ENCODE measurements at regions not wholly inside any gene's neighbourhood (a gene's known extent, or its start where the extent isn't known, plus 50 kb on each side); places are given as distances from the start of the nearest gene placed in this dataset.

GRCh38 chr2:15864176-15864769 lies 76.1 kb upstream of the MYCN start:
- H3K27me3 ChIP-seq (ENCODE audit: insufficient read depth, low read length), result no peaks in the 10 kb centered on the region
- no CpG with 5 or more reads among the region's 3 CpGs for WGBS (ENCODE audit: extremely low coverage, insufficient coverage, insufficient read length)
- H2BK5ac ChIP-seq (ENCODE audit: low read depth, low read length, poor library complexity), result no peak overlapping the region
- no peak overlapping the region for H2AFZ ChIP-seq (ENCODE audit: insufficient read depth, low read length, poor library complexity)
- no peak overlapping the region for H4K91ac ChIP-seq (ENCODE audit: low read depth, low read length)
- DNase-seq, result no peak
- no peak overlapping the region for H3K18ac ChIP-seq (ENCODE audit: low read length)
- no peak overlapping the region for H4K8ac ChIP-seq (ENCODE audit: low read depth, low read length)
- H2BK120ac ChIP-seq (ENCODE audit: insufficient read depth, low read length, poor library complexity), result no peak overlapping the region
- no peak overlapping the region for H3K27ac ChIP-seq (ENCODE audit: low read depth, low read length)
- H2AK5ac ChIP-seq (ENCODE audit: low read length), result no peak overlapping the region
- H3K4me3 ChIP-seq (ENCODE audit: low read depth, low read length), result no peak overlapping the region
- no peak overlapping the region for H3K14ac ChIP-seq (ENCODE audit: low read length)
- no peaks in the 10 kb centered on the region for H3K9me3 ChIP-seq (ENCODE audit: insufficient read depth, low read depth, low read length)
- H2BK12ac ChIP-seq (ENCODE audit: low read length), result no peak overlapping the region
- H3K4ac ChIP-seq (ENCODE audit: low read depth, low read length), result no peak overlapping the region
- no peak overlapping the region for H3K9ac ChIP-seq (ENCODE audit: low read length)
- no peaks in the 10 kb centered on the region for H3K4me1 ChIP-seq (ENCODE audit: control insufficient read depth in 1 of 2, insufficient read depth in 2 of 2, low read length in 2 of 2)
- H3K79me2 ChIP-seq (ENCODE audit: control insufficient read depth, insufficient read depth, low read length, poor library complexity), result no peaks in the 10 kb centered on the region
- no peak overlapping the region for H3K23ac ChIP-seq (ENCODE audit: low read length)
- H3K36me3 ChIP-seq (ENCODE audit: control insufficient read depth in 1 of 2, insufficient read depth in 2 of 2, low read length in 2 of 2), result no peaks in the 10 kb centered on the region
- H4K12ac ChIP-seq (ENCODE audit: low read depth, low read length), result no peak overlapping the region
- H3K4me2 ChIP-seq (ENCODE audit: low read length), result no peak overlapping the region
- no peaks in the 10 kb centered on the region for H3K79me1 ChIP-seq (ENCODE audit: low read length)

- Histone ChIP-seq H2AK5ac (ENCODE audit: low read length) (no peak overlapping the region), H3K9me3 (ENCODE audit: insufficient read depth, low read depth, low read length) (peaks cover 1% of the 10 kb centered on the region), H3K4me3 (ENCODE audit: low read depth, low read length) (no peak overlapping the region), H2BK120ac (ENCODE audit: insufficient read depth, low read length, poor library complexity) (no peak overlapping the region), H3K9ac (ENCODE audit: low read length) (no peak overlapping the region), H3K14ac (ENCODE audit: low read length) (no peak overlapping the region), H3K4me2 (ENCODE audit: low read length) (no peak overlapping the region), H3K79me1 (ENCODE audit: low read length) (no peaks in the 10 kb centered on the region), H4K91ac (ENCODE audit: low read depth, low read length) (no peak overlapping the region), H2BK5ac (ENCODE audit: low read depth, low read length, poor library complexity) (no peak overlapping the region), H3K27me3 (ENCODE audit: insufficient read depth, low read length) (no peaks in the 10 kb centered on the region), H4K8ac (ENCODE audit: low read depth, low read length) (no peak overlapping the region), H4K12ac (ENCODE audit: low read depth, low read length) (no peak overlapping the region), H3K27ac (ENCODE audit: low read depth, low read length) (no peak overlapping the region), H3K4ac (ENCODE audit: low read depth, low read length) (no peak overlapping the region), H3K4me1 (ENCODE audit: control insufficient read depth in 1 of 2, insufficient read depth in 2 of 2, low read length in 2 of 2) (no peaks in the 10 kb centered on the region), H2AFZ (ENCODE audit: insufficient read depth, low read length, poor library complexity) (no peak overlapping the region), H3K18ac (ENCODE audit: low read length) (no peak overlapping the region), H3K79me2 (ENCODE audit: control insufficient read depth, insufficient read depth, low read length, poor library complexity) (no peaks in the 10 kb centered on the region), H3K23ac (ENCODE audit: low read length) (no peak overlapping the region), H2BK12ac (ENCODE audit: low read length) (no peak overlapping the region), H3K36me3 (ENCODE audit: control insufficient read depth in 1 of 2, insufficient read depth in 2 of 2, low read length in 2 of 2) (no peaks in the 10 kb centered on the region)
- WGBS (ENCODE audit: extremely low coverage, insufficient coverage, insufficient read length), result no CpG with 5 or more reads among the region's 1 CpG
- DNase-seq, result no peak
Observed at GRCh38 chr2:15865923-15866322, 74.4 kb upstream of the MYCN start.

- H3K18ac ChIP-seq (ENCODE audit: low read length), result no peak overlapping the region
- no peak overlapping the region for H3K23ac ChIP-seq (ENCODE audit: low read length)
- no peak overlapping the region for H4K91ac ChIP-seq (ENCODE audit: low read depth, low read length)
- H3K14ac ChIP-seq (ENCODE audit: low read length), result no peak overlapping the region
- peaks cover 1% of the 10 kb centered on the region for H3K9me3 ChIP-seq (ENCODE audit: insufficient read depth, low read depth, low read length)
- no peaks in the 10 kb centered on the region for H3K79me2 ChIP-seq (ENCODE audit: control insufficient read depth, insufficient read depth, low read length, poor library complexity)
- H2AK5ac ChIP-seq (ENCODE audit: low read length), result no peak overlapping the region
- no peak overlapping the region for H4K8ac ChIP-seq (ENCODE audit: low read depth, low read length)
- H3K79me1 ChIP-seq (ENCODE audit: low read length), result no peaks in the 10 kb centered on the region
- DNase-seq, result no peak
- no peaks in the 10 kb centered on the region for H3K36me3 ChIP-seq (ENCODE audit: control insufficient read depth in 1 of 2, insufficient read depth in 2 of 2, low read length in 2 of 2)
- no peak overlapping the region for H2AFZ ChIP-seq (ENCODE audit: insufficient read depth, low read length, poor library complexity)
- no peak overlapping the region for H2BK120ac ChIP-seq (ENCODE audit: insufficient read depth, low read length, poor library complexity)
- no peak overlapping the region for H3K4ac ChIP-seq (ENCODE audit: low read depth, low read length)
- no peak overlapping the region for H3K9ac ChIP-seq (ENCODE audit: low read length)
- no peak overlapping the region for H3K4me3 ChIP-seq (ENCODE audit: low read depth, low read length)
- no peaks in the 10 kb centered on the region for H3K4me1 ChIP-seq (ENCODE audit: control insufficient read depth in 1 of 2, insufficient read depth in 2 of 2, low read length in 2 of 2)
- H2BK5ac ChIP-seq (ENCODE audit: low read depth, low read length, poor library complexity), result no peak overlapping the region
- no peak overlapping the region for H3K27ac ChIP-seq (ENCODE audit: low read depth, low read length)
- H3K27me3 ChIP-seq (ENCODE audit: insufficient read depth, low read length), result no peaks in the 10 kb centered on the region
- H2BK12ac ChIP-seq (ENCODE audit: low read length), result no peak overlapping the region
- no peak overlapping the region for H3K4me2 ChIP-seq (ENCODE audit: low read length)
- no peak overlapping the region for H4K12ac ChIP-seq (ENCODE audit: low read depth, low read length)
- WGBS (ENCODE audit: extremely low coverage, insufficient coverage, insufficient read length), result no CpG with 5 or more reads among the region's 3 CpGs
Observed at GRCh38 chr2:15866563-15867193, 73.7 kb upstream of the MYCN start.

GRCh38 chr2:15867194-15868171 lies 72.9 kb upstream of the MYCN start:
- DNase-seq, result no peak
- no peaks in the 10 kb centered on the region for H3K27me3 ChIP-seq (ENCODE audit: insufficient read depth, low read length)

More at GRCh38 chr2:15867194-15868171, 72.9 kb upstream of the MYCN start:
- H3K14ac ChIP-seq (ENCODE audit: low read length), result no peak overlapping the region
- no peak overlapping the region for H2BK120ac ChIP-seq (ENCODE audit: insufficient read depth, low read length, poor library complexity)
- no peak overlapping the region for H2AK5ac ChIP-seq (ENCODE audit: low read length)
- no peaks in the 10 kb centered on the region for H3K79me1 ChIP-seq (ENCODE audit: low read length)
- H3K27ac ChIP-seq (ENCODE audit: low read depth, low read length), result no peak overlapping the region
- WGBS (ENCODE audit: extremely low coverage, insufficient coverage, insufficient read length), result no CpG with 5 or more reads among the region's 8 CpGs
- no peak overlapping the region for H2BK12ac ChIP-seq (ENCODE audit: low read length)
- no peak overlapping the region for H3K9ac ChIP-seq (ENCODE audit: low read length)
- H3K23ac ChIP-seq (ENCODE audit: low read length), result no peak overlapping the region
- no peak overlapping the region for H4K12ac ChIP-seq (ENCODE audit: low read depth, low read length)
- no peak overlapping the region for H3K18ac ChIP-seq (ENCODE audit: low read length)
- H4K8ac ChIP-seq (ENCODE audit: low read depth, low read length), result no peak overlapping the region
- H2AFZ ChIP-seq (ENCODE audit: insufficient read depth, low read length, poor library complexity), result no peak overlapping the region
- no peaks in the 10 kb centered on the region for H3K4me1 ChIP-seq (ENCODE audit: control insufficient read depth in 1 of 2, insufficient read depth in 2 of 2, low read length in 2 of 2)
- H3K9me3 ChIP-seq (ENCODE audit: insufficient read depth, low read depth, low read length), result peaks cover 1% of the 10 kb centered on the region
- H4K91ac ChIP-seq (ENCODE audit: low read depth, low read length), result no peak overlapping the region
- H2BK5ac ChIP-seq (ENCODE audit: low read depth, low read length, poor library complexity), result no peak overlapping the region
- no peak overlapping the region for H3K4me3 ChIP-seq (ENCODE audit: low read depth, low read length)
- H3K4me2 ChIP-seq (ENCODE audit: low read length), result no peak overlapping the region
- no peaks in the 10 kb centered on the region for H3K79me2 ChIP-seq (ENCODE audit: control insufficient read depth, insufficient read depth, low read length, poor library complexity)
- H3K4ac ChIP-seq (ENCODE audit: low read depth, low read length), result no peak overlapping the region
- H3K36me3 ChIP-seq (ENCODE audit: control insufficient read depth in 1 of 2, insufficient read depth in 2 of 2, low read length in 2 of 2), result no peaks in the 10 kb centered on the region

Data from trophoblast cell (in vitro differentiated cells and primary cell).